ENCODE measurements at regions not wholly inside any gene's neighbourhood (a gene's known extent, or its start where the extent isn't known, plus 50 kb on each side); places are given as distances from the start of the nearest gene placed in this dataset.

GRCh38 chr15:60155661-60156060, 151.6 kb downstream of the FOXB1 start:
- TF ChIP-seq TAF1 (conservative IDR thresholded peaks at IDR 0.05) (no peak), CTCF (IDR thresholded peaks at IDR 0.05; ENCODE audit: low read depth, low read length, missing input control) (no peak), RAD21 (IDR thresholded peaks at IDR 0.05) (no peak), SP1 (IDR thresholded peaks at IDR 0.05) (no peak), HNF4A (conservative IDR thresholded peaks at IDR 0.05) (no peak), YY1 (IDR thresholded peaks at IDR 0.05) (no peak)
